ENCODE measurements at regions not wholly inside any gene's neighbourhood (a gene's known extent, or its start where the extent isn't known, plus 50 kb on each side); places are given as distances from the start of the nearest gene placed in this dataset.
"Not testable (repeated sequence)": the region's sequence is repeated elsewhere in the genome, so short reads cannot be mapped to it uniquely, and the experiment has no call there.

DNA sequence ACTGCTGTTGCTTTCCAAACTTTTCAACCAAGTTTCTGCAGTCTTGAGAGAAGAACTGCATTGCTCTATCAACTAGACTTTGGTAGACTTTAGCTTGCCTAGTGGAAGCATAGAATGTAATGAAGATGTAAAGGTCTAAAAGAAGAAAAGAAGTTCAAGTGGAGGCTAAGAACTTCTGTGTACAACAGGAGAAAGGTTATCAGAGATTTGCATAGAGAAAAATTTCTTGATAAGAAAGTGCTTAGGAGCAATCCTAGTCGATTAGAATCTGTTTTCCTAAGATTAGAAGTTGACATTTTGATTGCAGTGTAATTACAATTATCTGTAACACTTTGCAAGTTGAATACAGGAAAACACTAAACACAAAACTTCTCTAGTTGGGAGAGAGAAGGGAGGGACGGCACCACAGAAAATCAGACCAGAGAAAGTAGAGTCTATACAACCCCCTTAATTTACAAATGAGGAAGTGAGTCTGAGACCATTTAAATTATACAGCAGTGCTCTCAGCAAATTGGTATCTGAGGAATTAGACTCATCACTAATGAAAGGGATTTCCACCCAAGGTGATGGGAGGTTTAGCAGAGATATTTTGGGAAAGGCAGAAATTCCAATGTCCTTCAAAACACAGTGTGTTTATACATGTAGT is 194.3 kb upstream of the MARCKS start:
- no peak for DNase-seq

DNA sequence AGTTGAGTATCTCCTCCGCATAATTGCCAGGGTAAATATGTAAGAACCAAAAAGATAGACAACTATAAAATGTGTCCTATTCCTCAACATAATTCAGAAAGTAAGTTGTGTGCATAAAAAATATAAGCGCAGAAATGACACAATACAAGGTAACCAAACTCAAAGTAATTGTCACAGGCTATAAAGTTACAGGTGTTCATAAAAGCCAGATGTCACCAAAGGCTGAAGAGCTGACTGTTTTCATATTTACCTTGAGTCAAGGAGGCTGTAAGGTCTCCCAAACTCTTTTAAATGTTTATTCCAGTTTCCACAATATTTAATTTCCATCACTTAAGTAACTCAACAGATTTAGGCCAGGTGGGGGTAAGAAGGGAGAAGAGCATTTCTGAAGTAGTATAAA is 192.2 kb upstream of the MARCKS start:
- DNase-seq: peak in 1 of 2 experiments; percentile 8

DNA sequence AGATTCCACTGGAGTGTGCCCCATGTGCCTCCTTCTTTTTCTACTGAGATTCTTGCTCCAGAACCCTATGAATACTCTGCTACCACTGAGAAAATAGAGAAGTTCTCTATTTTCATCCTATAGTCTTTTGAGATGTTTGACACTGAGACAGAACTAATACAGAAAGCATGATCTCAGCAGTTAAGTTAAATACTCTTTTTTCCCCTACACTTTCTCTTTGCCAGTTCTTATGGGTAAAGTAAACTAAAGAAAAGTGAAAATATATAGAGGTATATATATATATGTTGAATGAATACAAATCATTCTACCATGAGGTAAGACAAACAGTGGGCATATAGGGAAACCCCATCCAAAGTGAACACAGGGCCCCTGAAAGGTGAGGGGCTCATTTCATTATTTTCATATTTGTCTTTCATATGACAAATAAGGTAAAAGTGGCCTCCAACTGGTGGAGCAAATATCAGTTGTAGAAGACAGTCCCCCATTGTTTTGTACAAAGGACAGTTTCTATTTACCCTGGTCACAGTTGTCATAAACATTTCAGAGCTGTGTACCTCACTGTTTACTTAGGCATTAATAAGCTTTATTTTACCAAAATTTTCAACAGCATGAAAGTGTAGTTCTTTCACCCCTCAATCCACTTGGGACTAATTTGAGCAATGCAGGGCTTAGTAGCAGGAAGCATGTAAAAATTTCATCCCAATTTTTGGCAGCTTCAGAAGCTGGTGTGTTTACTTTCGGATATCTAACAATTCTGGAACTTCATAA is 188.3 kb upstream of the MARCKS start:
- DNase-seq: no peak

DNA sequence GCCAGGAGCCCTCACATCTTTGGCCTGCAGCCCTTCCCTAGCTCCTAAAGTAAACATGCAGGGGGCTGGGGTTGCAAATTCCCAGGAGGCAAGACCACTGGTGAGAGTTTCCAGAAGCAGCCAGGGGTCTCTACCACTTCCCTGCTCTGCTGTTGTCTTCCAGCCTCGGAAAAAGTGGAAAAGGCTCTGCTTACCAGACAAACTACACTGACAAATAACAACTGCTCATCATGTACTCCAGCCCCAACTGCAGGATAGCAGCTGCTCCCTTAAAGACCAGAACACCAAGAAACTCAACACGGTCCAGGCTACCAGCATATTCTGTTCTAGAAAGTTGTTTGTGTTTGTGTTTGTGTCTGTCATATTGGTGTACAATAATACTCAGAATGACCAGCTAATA is 187.5 kb upstream of the MARCKS start:
- no peak for DNase-seq

DNA sequence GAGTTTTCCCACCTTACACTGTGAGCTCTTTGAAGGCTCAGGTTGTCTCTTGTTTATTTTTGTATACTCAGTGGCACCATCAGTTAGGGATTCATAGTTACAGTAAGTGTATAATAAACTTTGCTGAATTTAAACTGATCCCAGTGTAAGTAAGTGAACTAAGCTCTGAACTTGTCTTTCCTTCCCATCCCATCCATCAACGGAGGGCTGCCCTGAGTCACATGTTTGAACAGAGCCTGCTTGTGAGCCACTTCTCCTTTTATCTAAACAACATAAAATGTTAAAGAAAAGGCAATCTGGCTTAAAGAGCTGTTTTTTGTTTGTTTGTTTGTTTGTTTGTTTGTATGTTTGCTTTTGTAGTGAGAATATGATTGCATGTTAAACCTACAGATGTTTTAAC is 185.7 kb upstream of the MARCKS start:
- no peak for DNase-seq

DNA sequence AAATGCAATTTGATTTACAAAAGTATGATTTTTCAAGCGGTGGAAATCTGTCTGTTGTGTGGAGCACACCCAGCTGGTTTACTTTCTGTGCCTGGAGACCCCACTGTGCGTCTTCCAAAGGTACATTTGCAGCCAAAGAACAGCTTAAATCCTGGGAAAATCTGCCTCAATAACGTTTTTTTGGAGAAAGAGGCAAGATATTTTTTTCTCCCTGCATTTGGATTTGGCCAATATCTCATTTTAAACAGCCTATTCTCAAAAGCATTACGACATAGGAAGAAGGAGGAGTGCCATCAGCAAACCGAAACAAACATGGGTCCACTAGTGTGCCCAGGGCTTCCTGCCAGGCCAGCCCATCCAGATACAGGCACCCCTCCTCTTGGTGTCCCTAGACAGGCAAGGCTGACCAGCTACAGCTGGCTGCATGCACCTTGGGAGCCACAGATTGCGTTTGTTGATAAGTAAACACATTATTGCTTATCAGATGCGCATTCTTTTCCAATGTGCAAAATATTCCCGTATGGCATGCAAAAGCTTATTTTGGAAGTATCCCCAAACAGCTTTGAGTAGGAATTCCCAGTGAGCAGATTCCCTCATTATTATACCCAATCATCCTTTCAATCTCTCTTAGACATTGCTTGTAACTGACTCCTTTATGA is 184.5 kb upstream of the MARCKS start:
- no peak for DNase-seq

DNA sequence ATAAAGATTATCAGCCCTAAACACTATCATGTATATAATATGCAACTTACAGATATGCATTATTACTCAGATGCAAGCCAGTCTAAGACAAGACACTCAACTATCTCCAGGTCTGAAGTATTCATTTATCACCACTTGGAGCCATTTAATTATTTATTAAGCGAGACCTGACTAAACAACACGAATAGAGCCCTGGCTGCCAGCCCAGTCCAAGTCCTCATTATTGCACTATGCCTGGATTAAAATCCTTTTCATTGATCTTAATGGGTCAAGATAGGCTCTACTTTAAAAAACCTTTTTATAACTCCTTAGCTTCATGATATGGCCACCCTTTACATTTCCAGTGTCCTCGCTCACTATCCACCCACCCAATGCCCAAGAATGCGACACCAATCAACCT is 183.1 kb upstream of the MARCKS start:
- DNase-seq: no peak

- DNase-seq: no peak
Measured at GRCh38 chr6:113676057-113676456, 181.1 kb upstream of the MARCKS start.

- DNase-seq: peak in 1 of 2 experiments; percentile 6
Measured at GRCh38 chr6:113676968-113677367, 180.2 kb upstream of the MARCKS start.

DNA sequence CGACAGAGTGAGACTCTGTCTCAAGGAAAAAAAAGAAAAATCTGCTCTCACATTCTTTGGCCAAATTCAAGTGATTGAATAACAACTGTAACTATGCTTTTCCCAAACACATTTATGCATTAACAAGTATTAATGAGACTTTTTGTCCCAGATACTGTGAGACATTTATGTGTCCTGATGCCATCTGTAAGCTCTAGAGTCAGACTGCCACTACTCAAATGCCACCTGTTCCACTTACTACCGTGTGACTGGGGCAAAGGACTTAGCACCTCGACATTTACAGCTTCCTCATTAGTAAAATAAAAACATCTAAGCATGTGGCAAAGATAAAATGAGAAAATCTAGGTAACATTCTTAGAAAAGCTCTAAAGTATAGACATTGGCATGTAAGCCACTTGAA is 178.1 kb upstream of the MARCKS start:
- DNase-seq: peak; percentile 48 to 74

- no peak for DNase-seq
Measured at GRCh38 chr6:113680301-113680700, 176.8 kb upstream of the MARCKS start.

GRCh38 chr6:113683968-113684367 is 173.2 kb upstream of the MARCKS start:
- DNase-seq: no peak

- no peak for DNase-seq
Measured at GRCh38 chr6:113684382-113684901, 172.7 kb upstream of the MARCKS start.

DNA sequence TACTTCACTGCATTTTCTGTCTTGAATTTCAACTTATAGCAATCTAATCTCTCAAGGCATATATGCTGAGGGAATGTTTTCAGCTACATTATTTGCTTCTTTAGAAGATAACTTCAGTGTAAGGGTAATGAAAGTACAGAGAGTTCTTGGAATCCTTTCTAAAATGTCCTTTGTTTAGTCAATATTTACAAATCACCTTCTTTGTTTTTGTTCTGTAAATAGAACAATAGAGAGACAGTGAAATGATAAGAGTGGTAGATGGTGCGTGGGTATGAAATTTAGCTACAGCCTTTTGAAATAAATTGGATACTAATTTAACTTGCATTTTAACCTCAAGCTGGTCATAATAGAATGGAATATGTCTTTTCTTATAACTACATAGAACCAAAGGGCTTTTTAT is 171.1 kb upstream of the MARCKS start:
- no peak for DNase-seq

DNA sequence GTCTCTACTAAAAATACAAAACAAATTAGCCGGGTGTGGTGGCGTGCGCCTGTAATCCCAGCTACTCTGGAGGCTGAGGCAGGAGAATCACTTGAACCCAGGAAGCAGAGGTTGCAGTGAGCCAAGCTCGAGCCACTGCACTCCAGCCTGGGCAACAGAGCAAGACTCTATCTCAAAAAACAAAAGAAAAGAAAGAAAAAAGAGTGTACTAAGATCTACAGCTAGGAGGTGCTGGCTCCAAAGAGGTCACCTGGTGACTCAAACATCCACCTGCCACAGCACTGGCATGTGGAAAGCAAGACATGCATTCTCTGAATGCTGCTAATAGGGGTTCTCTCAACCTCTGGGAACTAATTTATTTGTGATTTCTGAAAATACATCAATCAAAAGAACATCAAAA is 167.5 kb upstream of the MARCKS start:
- not testable (repeated sequence) for DNase-seq

DNA sequence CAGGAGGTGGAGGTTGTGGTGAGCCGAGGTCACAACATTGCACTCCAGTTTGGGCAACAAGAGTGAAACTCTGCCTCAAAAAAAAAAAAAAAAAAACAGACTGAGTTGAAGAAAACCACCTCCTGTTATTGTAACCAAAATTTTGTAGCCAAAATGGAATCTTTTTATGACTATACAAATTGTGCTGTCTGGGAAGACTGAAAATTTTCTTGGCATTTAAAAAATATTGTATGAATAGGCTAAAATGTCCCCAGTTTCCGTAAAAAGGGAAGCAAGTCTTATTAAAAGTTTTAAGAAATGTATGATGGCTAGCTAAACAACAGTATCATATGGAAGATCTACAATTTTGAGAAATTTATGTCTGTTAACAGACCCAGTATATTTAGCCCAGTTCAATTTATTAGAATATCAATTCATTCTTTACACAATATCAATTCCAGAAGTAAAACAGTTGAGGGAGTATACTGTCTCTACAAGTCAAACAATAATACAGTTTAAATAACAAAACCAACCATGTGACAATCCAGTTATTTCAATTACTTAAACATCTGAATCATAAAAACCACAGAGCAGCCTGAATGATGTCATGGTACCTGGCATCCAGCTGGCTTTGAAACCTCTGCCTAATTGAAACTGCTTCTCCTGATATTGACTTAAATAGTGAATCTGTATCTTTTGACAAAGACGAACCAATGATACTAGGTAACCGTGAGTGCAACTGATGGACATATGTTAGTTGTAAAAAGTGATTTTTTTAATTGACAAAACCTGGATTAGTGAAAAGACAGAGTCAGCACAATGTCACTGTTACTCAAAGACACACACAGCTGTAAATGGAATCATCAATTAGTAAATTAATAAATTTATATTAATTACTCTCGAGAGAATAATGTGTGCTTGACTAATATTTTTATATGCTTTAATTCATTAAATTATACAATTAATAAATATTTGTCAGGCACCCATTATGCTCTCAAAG is 166.6 kb upstream of the MARCKS start:
- DNase-seq: no peak

DNA sequence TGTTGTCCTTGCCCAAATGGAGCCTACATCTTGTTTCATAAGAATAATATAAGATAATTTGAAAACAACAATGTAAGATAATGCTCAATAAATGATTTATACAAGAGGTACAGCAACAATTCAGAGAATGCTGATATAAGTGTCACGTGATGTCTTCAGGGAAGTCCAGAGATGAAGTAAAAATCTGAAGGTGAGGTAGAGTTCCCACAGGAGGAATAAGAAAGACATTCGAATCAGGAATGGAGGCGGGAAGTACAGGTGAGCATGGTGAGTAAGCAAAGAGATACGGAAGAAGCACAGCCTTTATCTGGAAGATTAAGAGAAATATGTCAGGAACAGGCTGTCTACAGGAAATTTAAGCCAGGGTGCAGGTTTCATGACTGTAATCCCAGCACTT is 165.9 kb upstream of the MARCKS start:
- DNase-seq: no peak

GRCh38 chr6:113693851-113694250 is 163.3 kb upstream of the MARCKS start:
- no peak for DNase-seq

DNA sequence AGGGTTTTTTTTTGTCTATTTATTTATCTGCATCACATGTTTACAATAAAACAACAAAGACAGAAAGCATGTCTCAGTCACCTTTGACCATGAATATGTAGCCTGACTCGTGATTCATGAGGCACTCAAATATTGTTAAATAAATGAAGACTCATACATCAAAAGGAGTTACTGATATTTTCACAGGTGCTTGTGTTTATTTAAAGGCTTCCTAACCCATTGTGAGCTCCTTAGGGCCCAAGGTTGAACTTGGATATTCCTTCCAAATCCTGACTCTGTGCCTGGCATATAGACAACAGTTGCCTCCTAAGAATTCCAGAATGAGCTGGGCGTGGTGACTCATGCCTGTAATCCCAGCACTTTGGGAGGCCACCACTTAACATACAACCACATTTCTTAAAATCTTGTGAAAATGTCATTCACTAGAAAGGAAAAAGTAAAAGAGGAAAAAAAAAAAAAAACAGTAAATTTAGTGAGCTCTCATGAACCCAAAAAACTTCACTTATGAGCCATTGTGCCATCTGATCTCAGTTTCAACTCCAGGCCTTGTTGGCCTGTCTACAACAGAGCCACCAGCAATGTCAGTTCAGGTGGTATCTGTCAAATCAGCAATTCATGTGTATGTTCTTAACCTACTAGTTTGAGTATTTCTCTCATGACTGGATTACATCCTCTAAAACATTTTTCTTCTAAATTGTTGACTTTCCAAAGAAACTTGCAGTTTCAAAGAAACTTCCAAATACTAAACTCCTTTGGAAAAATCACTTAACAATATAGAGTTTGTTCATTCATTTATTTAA is 162.7 kb upstream of the MARCKS start:
- no peak for DNase-seq

- DNase-seq: no peak
Measured at GRCh38 chr6:113695516-113695915, 161.6 kb upstream of the MARCKS start.

- no peak for DNase-seq
Measured at GRCh38 chr6:113696960-113697359, 160.2 kb upstream of the MARCKS start.
